Astrocyte (in vitro differentiated cells and primary cell): ENCODE measurements at regions not wholly inside any gene's neighbourhood (a gene's known extent, or its start where the extent isn't known, plus 50 kb on each side); places are given as distances from the start of the nearest gene placed in this dataset.

ENCODE experiments used
- EZH2 ChIP-seq: IDR thresholded peaks from 2 replicates; pipeline ENCODE4 v1.6.1; 2012; ENCODE audit warnings: mild to moderate bottlenecking, low read length, inconsistent platforms; ENCODE audit not compliant: insufficient read depth
- TF ChIP-seq, protein P1 (sequence below): IDR thresholded peaks from 2 replicates; pipeline ENCODE4 v1.5.1; 2011; ENCODE audit warnings: low read depth, mild to moderate bottlenecking, inconsistent platforms, low read length, moderate library complexity; ENCODE audit not compliant: insufficient read depth

- TF ChIP-seq EZH2, result no peak
- TF ChIP-seq, protein P1, sequence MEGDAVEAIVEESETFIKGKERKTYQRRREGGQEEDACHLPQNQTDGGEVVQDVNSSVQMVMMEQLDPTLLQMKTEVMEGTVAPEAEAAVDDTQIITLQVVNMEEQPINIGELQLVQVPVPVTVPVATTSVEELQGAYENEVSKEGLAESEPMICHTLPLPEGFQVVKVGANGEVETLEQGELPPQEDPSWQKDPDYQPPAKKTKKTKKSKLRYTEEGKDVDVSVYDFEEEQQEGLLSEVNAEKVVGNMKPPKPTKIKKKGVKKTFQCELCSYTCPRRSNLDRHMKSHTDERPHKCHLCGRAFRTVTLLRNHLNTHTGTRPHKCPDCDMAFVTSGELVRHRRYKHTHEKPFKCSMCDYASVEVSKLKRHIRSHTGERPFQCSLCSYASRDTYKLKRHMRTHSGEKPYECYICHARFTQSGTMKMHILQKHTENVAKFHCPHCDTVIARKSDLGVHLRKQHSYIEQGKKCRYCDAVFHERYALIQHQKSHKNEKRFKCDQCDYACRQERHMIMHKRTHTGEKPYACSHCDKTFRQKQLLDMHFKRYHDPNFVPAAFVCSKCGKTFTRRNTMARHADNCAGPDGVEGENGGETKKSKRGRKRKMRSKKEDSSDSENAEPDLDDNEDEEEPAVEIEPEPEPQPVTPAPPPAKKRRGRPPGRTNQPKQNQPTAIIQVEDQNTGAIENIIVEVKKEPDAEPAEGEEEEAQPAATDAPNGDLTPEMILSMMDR, result no peak
Observed at GRCh38 chr5:164687391-164687790, 1182.0 kb downstream of the MAT2B start.
